IMR-90 (cell line): ENCODE measurements at regions not wholly inside any gene's neighbourhood (a gene's known extent, or its start where the extent isn't known, plus 50 kb on each side); places are given as distances from the start of the nearest gene placed in this dataset.

Experiments
- ATAC-seq: fragments of 200-7000 bp; cut with Tn5 transposase; 2 replicates; pipeline ENCODE4 v1.9.1; 2020; ENCODE audit warnings: low read depth, mild to moderate bottlenecking, moderate library complexity
- BruUV-seq: library from RNA; stranded (reverse); fragments of 400-500 nt; replicated peaks from 2 replicates; lab custom pipeline; 2021; lab: Mats Ljungman, UMichigan
- CTCF ChIA-PET: fragments of 300-600 bp; formaldehyde crosslinking; extraction: SDS; loops from one replicate; lab custom pipeline; 2021; ENCODE audit warnings: antibody characterized with exemption; lab: Yijun Ruan, JAX
- POLR2A ChIA-PET: fragments of 300-600 bp; sonication (Branson Sonifier 250); formaldehyde crosslinking; loops from one replicate; lab custom pipeline; 2022; ENCODE audit warnings: antibody characterized with exemption; ENCODE audit not compliant: unreplicated experiment; lab: Charles Lee
- DNase-seq: peaks from one replicate; pipeline ENCODE4 v3.0.0; 2013
- H2AFZ ChIP-seq: replicated peaks from 2 replicates; pipeline ENCODE3; 2013; ENCODE audit warnings: low read length, mild to moderate bottlenecking; ENCODE audit not compliant: poor library complexity
- H2AK5ac ChIP-seq: 2 replicates; pipeline ENCODE4 v1.6.1; 2013; ENCODE audit warnings: low read depth, low read length, inconsistent platforms
- H2AK9ac ChIP-seq: replicated peaks from 2 replicates; pipeline ENCODE3; 2013; ENCODE audit warnings: mild to moderate bottlenecking, low read depth, low read length, moderate library complexity; ENCODE audit not compliant: poor library complexity
- H2BK120ac ChIP-seq: 2 replicates; pipeline ENCODE4 v1.6.1; 2013; ENCODE audit warnings: low read depth, low read length, inconsistent platforms
- H2BK15ac ChIP-seq: 3 replicates; pipeline ENCODE4 v1.6.1; 2013; ENCODE audit warnings: low read depth, low read length, inconsistent platforms
- H2BK20ac ChIP-seq: 2 replicates; pipeline ENCODE4 v1.6.1; 2013; ENCODE audit warnings: low read depth, mild to moderate bottlenecking, inconsistent platforms, low read length, moderate library complexity
- H2BK5ac ChIP-seq: 2 replicates; pipeline ENCODE4 v1.6.1; 2013; ENCODE audit warnings: mild to moderate bottlenecking, low read depth, low read length, inconsistent platforms; ENCODE audit not compliant: poor library complexity, severe bottlenecking
- H3K14ac ChIP-seq: replicated peaks from 2 replicates; pipeline ENCODE4 v1.6.1; 2013; ENCODE audit warnings: low read depth, low read length, inconsistent platforms
- H3K18ac ChIP-seq: 2 replicates; pipeline ENCODE4 v1.6.1; 2013; ENCODE audit warnings: low read depth, low read length, control low read depth
- H3K23ac ChIP-seq: 2 replicates; pipeline ENCODE4 v1.6.1; 2013; ENCODE audit warnings: low read depth, low read length, inconsistent platforms
- H3K27ac ChIP-seq: 2 replicates; pipeline ENCODE4 v1.5.1; 2013; ENCODE audit warnings: mild to moderate bottlenecking, control low read depth, low read length; ENCODE audit not compliant: insufficient read depth
- H3K27me3 ChIP-seq: 2 replicates; pipeline ENCODE4 v1.6.1; 2013; ENCODE audit warnings: low read length; ENCODE audit not compliant: control insufficient read depth, insufficient read depth
- H3K36me3 ChIP-seq: 2 replicates; pipeline ENCODE4 v1.6.1; 2013; ENCODE audit warnings: low read length, mixed read lengths; ENCODE audit not compliant: control insufficient read depth, insufficient read depth
- H3K4ac ChIP-seq: 2 replicates; pipeline ENCODE4 v1.6.1; 2013; ENCODE audit warnings: low read depth, low read length, inconsistent platforms
- H3K4me1 ChIP-seq: 2 replicates; pipeline ENCODE4 v1.6.1; 2013; ENCODE audit warnings: low read length, mixed read lengths; ENCODE audit not compliant: control insufficient read depth, insufficient read depth
- H3K4me2 ChIP-seq: 2 replicates; pipeline ENCODE4 v1.6.1; 2013; ENCODE audit warnings: low read depth, mild to moderate bottlenecking, control low read depth, low read length, moderate library complexity
- H3K4me3 ChIP-seq: 2 replicates; pipeline ENCODE4 v1.5.1; 2013; ENCODE audit warnings: low read depth, mild to moderate bottlenecking, control low read depth, low read length, moderate library complexity; ENCODE audit not compliant: insufficient read depth
- H3K56ac ChIP-seq: 2 replicates; pipeline ENCODE4 v1.6.1; 2013; ENCODE audit warnings: low read length, inconsistent platforms; ENCODE audit not compliant: insufficient read depth; ENCODE audit errors: extremely low read depth
- H3K79me1 ChIP-seq, 2 experiments: 2 replicates each; pipeline ENCODE4 v1.6.1; 2013; ENCODE audit warnings: low read length in 2 of 2, inconsistent platforms in 1 of 2, low read depth in 1 of 2
- H3K9ac ChIP-seq: 2 replicates; pipeline ENCODE4 v1.6.1; 2013; ENCODE audit warnings: low read depth, low read length, control low read depth
- H3K9me1 ChIP-seq: 2 replicates; pipeline ENCODE4 v1.6.1; 2013; ENCODE audit warnings: low read length, inconsistent platforms; ENCODE audit not compliant: insufficient read depth
- H3K9me3 ChIP-seq: 2 replicates; pipeline ENCODE4 v1.6.1; 2013; ENCODE audit warnings: low read length; ENCODE audit not compliant: control insufficient read depth, insufficient read depth
- H4K20me1 ChIP-seq: 2 replicates; pipeline ENCODE4 v1.6.1; 2013; ENCODE audit warnings: low read length, inconsistent platforms; ENCODE audit not compliant: insufficient read depth
- H4K5ac ChIP-seq: 2 replicates; pipeline ENCODE4 v1.6.1; 2013; ENCODE audit warnings: mild to moderate bottlenecking, low read depth, low read length, control low read depth
- H4K8ac ChIP-seq, 2 experiments: 2 replicates each; pipeline ENCODE4 v1.6.1; 2013; ENCODE audit warnings: low read depth in 2 of 2, low read length in 2 of 2, control low read depth in 1 of 2, inconsistent platforms in 1 of 2
- H4K91ac ChIP-seq: 2 replicates; pipeline ENCODE4 v1.6.1; 2013; ENCODE audit warnings: low read depth, low read length, inconsistent platforms; ENCODE audit not compliant: insufficient read depth
- NFE2L2 ChIP-seq: fragments of 150-350 bp; IDR thresholded peaks from 2 replicates; pipeline ENCODE4 v1.6.1; 2016; ENCODE audit warnings: low read depth, mild to moderate bottlenecking, low read length
- RCOR1 ChIP-seq: IDR thresholded peaks from 2 replicates; pipeline ENCODE4 v1.6.1; 2012; ENCODE audit warnings: mild to moderate bottlenecking, low read length, improper control_type of control experiment; ENCODE audit not compliant: insufficient replicate concordance
- SMC3 ChIP-seq: fragments of 150-350 bp; IDR thresholded peaks from 2 replicates; pipeline ENCODE4 v1.6.1; 2016; ENCODE audit warnings: low read depth, mild to moderate bottlenecking, antibody characterized with exemption, low read length, moderate library complexity
- WGBS, 2 experiments: methylation state at CpG; one replicate each; pipeline versions ENCODE4 v1.1.5 to v1.1.7; 2013; ENCODE audit warnings: missing lambda C conversion rate in 2 of 2; ENCODE audit not compliant: insufficient read length in 1 of 2; ENCODE audit errors: extremely low coverage in 2 of 2; 5-methylcytosine and 5-hydroxymethylcytosine counted together
- dilution Hi-C: fragments of 300-500 bp; cut with HindIII; formaldehyde crosslinking; loops from one replicate; pipeline ENCODE4 v1.14.3; 2018; ENCODE audit warnings: low sequenced_read_pairs; ENCODE audit not compliant: unreplicated experiment
- in situ Hi-C: fragments of 300-500 bp; cut with MboI; formaldehyde crosslinking; loops from 3 replicates; pipeline ENCODE4 v1.14.3; 2019; ENCODE audit warnings: low sequenced_read_pairs, inconsistent platforms, mixed read lengths
- intact Hi-C: fragments of 100-400 bp; cut with micrococcal nuclease; formaldehyde crosslinking; loops from 2 replicates; pipeline ENCODE4 v1.10.0; 2022

GRCh38 chr2:208713066-208713745 lies 306.6 kb downstream of the PTH2R start:
- peaks cover 2% of the 10 kb centered on the region for H3K9me3 ChIP-seq
- DNase-seq (no peak), ATAC-seq (no peak)
- H2BK5ac ChIP-seq: no peak overlapping the region
- ChIA-PET POLR2A (no interaction called here), CTCF (no interaction called here)
- H4K5ac ChIP-seq: no peak overlapping the region
- H2AK9ac ChIP-seq: no peak overlapping the region
- H3K79me1 ChIP-seq: no peaks in the 10 kb centered on the region
- H2BK20ac ChIP-seq: no peak overlapping the region
- no peak overlapping the region for H4K91ac ChIP-seq
- in situ Hi-C loops (no loop called here), dilution Hi-C loops (no loop called here), intact Hi-C loops (no loop called here)
- BruUV-seq: no TSS peak
- H3K4me2 ChIP-seq: no peak overlapping the region
- H3K36me3 ChIP-seq: no peaks in the 10 kb centered on the region
- H3K27me3 ChIP-seq: no peaks in the 10 kb centered on the region
- H3K27ac ChIP-seq: no peak overlapping the region
- no peak overlapping the region for H2BK15ac ChIP-seq
- no peaks in the 10 kb centered on the region for H4K20me1 ChIP-seq
- H2AFZ ChIP-seq: no peak overlapping the region
- H3K56ac ChIP-seq: no peak overlapping the region
- no peak overlapping the region for H3K4ac ChIP-seq
- no CpG with 5 or more reads among the region's 1 CpG for WGBS, 2 experiments
- TF ChIP-seq RCOR1 (no peak), NFE2L2 (no peak), SMC3 (no peak)
- no peak overlapping the region for H3K18ac ChIP-seq
- no peak overlapping the region for H3K14ac ChIP-seq
- H3K23ac ChIP-seq: no peak overlapping the region
- no peak overlapping the region for H2BK120ac ChIP-seq
- no peak overlapping the region for H2AK5ac ChIP-seq
- H3K9ac ChIP-seq: no peak overlapping the region
- H3K4me3 ChIP-seq: no peak overlapping the region
- H3K9me1 ChIP-seq: no peaks in the 10 kb centered on the region
- no peaks in the 10 kb centered on the region for H3K4me1 ChIP-seq
- H4K8ac ChIP-seq: no peak overlapping the region
